ENCODE measurements at regions not wholly inside any gene's neighbourhood (a gene's known extent, or its start where the extent isn't known, plus 50 kb on each side); places are given as distances from the start of the nearest gene placed in this dataset.

DNA sequence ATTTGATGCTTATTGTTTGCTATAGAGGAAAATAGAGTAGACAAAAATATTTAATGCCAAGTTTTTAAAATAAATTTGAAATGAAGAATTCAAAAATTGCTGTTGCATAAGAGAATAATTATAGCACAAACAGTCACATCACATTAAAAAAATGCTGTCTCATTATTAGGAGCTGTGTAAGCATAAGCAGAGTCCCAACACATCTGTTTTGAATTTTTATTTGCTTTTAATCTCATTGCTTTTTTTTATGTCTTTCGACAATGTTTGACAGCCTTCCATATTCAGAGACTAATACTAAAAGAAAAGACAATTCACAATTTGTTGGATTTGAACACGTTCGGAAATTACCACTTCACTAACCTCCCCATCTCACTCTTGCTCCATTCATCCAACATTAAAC is 143.5 kb downstream of the TFPI2 start:
- no TSS peak for BruUV-seq (replicated peaks)
- no peak overlapping the region for H3K27ac ChIP-seq (ENCODE audit: extremely low read length, insufficient read depth, low read length)
- no peaks in the 10 kb centered on the region for H3K27me3 ChIP-seq (ENCODE audit: control insufficient read depth in 1 of 2, insufficient read depth in 2 of 2, low read length in 2 of 2)
- H3K4me1 ChIP-seq (ENCODE audit: insufficient read depth, low read length) = no peaks in the 10 kb centered on the region
- no peak overlapping the region for H3K9ac ChIP-seq (ENCODE audit: insufficient read depth, low read depth, low read length)
- no peaks in the 10 kb centered on the region for H3K79me2 ChIP-seq (ENCODE audit: insufficient read depth, low read length)
- no peak overlapping the region for H3K4me3 ChIP-seq (replicated peaks in 1 of 3; ENCODE audit: insufficient read depth in 1 of 3, low read depth in 2 of 3, low read length in 3 of 3)
- 3% methylated on average over 3 of the region's 3 CpGs for WGBS (ENCODE audit: low lambda C conversion rate)
- ATAC-seq = no peak
- H3K4me2 ChIP-seq (ENCODE audit: low read depth, low read length) = no peak overlapping the region
- intact Hi-C loops (cut with micrococcal nuclease; ENCODE audit: unreplicated experiment) = no loop called here
- DNase-seq (ENCODE audit: low spot score) = no peak
- FAIRE-seq = no peak
- ChIA-PET POLR2A (no interaction called here), CTCF (ENCODE audit: low intra/inter-chr PET ratio, low total read pairs) (no interaction called here)
- H3K36me3 ChIP-seq (replicated peaks in 1 of 2; ENCODE audit: control insufficient read depth in 1 of 2, insufficient read depth in 2 of 2, low read length in 2 of 2) = no peaks in the 10 kb centered on the region
- in situ Hi-C loops (cut with HindIII; ENCODE audit: extremely low pct_ligation_motif_present, low pct_unique_long_range_greater_than_20kb) = no loop called here
- no peaks in the 10 kb centered on the region for H4K20me1 ChIP-seq (ENCODE audit: insufficient read depth, low read length)
- H2AFZ ChIP-seq (ENCODE audit: low read length) = no peak overlapping the region
- no peaks in the 10 kb centered on the region for H3K9me3 ChIP-seq (ENCODE audit: low read length)
- TF ChIP-seq ZNF569 (CRISPR knock-in tag; IDR thresholded peaks at IDR 0.05; ENCODE audit: borderline replicate concordance) (no peak), ZNF557 (CRISPR knock-in tag; IDR thresholded peaks at IDR 0.05) (no peak), ZNF235 (CRISPR knock-in tag; IDR thresholded peaks at IDR 0.05; ENCODE audit: borderline replicate concordance) (no peak), ERF (CRISPR knock-in tag; IDR thresholded peaks at IDR 0.05) (no peak), SP1 (IDR thresholded peaks at IDR 0.05) (no peak), SP1 (CRISPR knock-in tag; IDR thresholded peaks at IDR 0.05) (no peak), ZNF879 (CRISPR knock-in tag; IDR thresholded peaks at IDR 0.05) (no peak), POLR2AphosphoS2 (IDR thresholded peaks at IDR 0.05; ENCODE audit: low read depth, low read length) (no peak), NFRKB (IDR thresholded peaks at IDR 0.05) (no peak)
- TF ChIP-seq, protein P1, sequence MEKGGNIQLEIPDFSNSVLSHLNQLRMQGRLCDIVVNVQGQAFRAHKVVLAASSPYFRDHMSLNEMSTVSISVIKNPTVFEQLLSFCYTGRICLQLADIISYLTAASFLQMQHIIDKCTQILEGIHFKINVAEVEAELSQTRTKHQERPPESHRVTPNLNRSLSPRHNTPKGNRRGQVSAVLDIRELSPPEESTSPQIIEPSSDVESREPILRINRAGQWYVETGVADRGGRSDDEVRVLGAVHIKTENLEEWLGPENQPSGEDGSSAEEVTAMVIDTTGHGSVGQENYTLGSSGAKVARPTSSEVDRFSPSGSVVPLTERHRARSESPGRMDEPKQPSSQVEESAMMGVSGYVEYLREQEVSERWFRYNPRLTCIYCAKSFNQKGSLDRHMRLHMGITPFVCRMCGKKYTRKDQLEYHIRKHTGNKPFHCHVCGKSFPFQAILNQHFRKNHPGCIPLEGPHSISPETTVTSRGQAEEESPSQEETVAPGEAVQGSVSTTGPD (CRISPR knock-in tag; IDR thresholded peaks at IDR 0.05) = no peak
- TF ChIP-seq, protein P2, sequence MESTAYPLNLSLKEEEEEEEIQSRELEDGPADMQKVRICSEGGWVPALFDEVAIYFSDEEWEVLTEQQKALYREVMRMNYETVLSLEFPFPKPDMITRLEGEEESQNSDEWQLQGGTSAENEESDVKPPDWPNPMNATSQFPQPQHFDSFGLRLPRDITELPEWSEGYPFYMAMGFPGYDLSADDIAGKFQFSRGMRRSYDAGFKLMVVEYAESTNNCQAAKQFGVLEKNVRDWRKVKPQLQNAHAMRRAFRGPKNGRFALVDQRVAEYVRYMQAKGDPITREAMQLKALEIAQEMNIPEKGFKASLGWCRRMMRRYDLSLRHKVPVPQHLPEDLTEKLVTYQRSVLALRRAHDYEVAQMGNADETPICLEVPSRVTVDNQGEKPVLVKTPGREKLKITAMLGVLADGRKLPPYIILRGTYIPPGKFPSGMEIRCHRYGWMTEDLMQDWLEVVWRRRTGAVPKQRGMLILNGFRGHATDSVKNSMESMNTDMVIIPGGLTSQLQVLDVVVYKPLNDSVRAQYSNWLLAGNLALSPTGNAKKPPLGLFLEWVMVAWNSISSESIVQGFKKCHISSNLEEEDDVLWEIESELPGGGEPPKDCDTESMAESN (CRISPR knock-in tag; conservative IDR thresholded peaks at IDR 0.05) = no peak
- TF ChIP-seq, protein P3, sequence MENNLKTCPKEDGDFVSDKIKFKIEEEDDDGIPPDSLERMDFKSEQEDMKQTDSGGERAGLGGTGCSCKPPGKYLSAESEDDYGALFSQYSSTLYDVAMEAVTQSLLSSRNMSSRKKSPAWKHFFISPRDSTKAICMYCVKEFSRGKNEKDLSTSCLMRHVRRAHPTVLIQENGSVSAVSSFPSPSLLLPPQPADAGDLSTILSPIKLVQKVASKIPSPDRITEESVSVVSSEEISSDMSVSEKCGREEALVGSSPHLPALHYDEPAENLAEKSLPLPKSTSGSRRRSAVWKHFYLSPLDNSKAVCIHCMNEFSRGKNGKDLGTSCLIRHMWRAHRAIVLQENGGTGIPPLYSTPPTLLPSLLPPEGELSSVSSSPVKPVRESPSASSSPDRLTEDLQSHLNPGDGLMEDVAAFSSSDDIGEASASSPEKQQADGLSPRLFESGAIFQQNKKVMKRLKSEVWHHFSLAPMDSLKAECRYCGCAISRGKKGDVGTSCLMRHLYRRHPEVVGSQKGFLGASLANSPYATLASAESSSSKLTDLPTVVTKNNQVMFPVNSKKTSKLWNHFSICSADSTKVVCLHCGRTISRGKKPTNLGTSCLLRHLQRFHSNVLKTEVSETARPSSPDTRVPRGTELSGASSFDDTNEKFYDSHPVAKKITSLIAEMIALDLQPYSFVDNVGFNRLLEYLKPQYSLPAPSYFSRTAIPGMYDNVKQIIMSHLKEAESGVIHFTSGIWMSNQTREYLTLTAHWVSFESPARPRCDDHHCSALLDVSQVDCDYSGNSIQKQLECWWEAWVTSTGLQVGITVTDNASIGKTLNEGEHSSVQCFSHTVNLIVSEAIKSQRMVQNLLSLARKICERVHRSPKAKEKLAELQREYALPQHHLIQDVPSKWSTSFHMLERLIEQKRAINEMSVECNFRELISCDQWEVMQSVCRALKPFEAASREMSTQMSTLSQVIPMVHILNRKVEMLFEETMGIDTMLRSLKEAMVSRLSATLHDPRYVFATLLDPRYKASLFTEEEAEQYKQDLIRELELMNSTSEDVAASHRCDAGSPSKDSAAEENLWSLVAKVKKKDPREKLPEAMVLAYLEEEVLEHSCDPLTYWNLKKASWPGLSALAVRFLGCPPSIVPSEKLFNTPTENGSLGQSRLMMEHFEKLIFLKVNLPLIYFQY (CRISPR knock-in tag; IDR thresholded peaks at IDR 0.05; ENCODE audit: borderline replicate concordance) = no peak
- TF ChIP-seq, protein P4, sequence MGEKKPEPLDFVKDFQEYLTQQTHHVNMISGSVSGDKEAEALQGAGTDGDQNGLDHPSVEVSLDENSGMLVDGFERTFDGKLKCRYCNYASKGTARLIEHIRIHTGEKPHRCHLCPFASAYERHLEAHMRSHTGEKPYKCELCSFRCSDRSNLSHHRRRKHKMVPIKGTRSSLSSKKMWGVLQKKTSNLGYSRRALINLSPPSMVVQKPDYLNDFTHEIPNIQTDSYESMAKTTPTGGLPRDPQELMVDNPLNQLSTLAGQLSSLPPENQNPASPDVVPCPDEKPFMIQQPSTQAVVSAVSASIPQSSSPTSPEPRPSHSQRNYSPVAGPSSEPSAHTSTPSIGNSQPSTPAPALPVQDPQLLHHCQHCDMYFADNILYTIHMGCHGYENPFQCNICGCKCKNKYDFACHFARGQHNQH (CRISPR knock-in tag; IDR thresholded peaks at IDR 0.05) = no peak
- TF ChIP-seq, protein P5, sequence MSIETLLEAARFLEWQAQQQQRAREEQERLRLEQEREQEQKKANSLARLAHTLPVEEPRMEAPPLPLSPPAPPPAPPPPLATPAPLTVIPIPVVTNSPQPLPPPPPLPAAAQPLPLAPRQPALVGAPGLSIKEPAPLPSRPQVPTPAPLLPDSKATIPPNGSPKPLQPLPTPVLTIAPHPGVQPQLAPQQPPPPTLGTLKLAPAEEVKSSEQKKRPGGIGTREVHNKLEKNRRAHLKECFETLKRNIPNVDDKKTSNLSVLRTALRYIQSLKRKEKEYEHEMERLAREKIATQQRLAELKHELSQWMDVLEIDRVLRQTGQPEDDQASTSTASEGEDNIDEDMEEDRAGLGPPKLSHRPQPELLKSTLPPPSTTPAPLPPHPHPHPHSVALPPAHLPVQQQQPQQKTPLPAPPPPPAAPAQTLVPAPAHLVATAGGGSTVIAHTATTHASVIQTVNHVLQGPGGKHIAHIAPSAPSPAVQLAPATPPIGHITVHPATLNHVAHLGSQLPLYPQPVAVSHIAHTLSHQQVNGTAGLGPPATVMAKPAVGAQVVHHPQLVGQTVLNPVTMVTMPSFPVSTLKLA (IDR thresholded peaks at IDR 0.05) = no peak

All from HepG2 (cell line).